VCaP (cell line): ENCODE measurements at regions not wholly inside any gene's neighbourhood (a gene's known extent, or its start where the extent isn't known, plus 50 kb on each side); places are given as distances from the start of the nearest gene placed in this dataset.

Experiments used
- H3K27ac ChIP-seq: fragments of 450-650 bp; 2 replicates; pipeline ENCODE4 v1.5.1; 2017
- CTCF ChIP-seq: fragments of 450-650 bp; conservative IDR thresholded peaks from 2 replicates; pipeline ENCODE4 v1.5.1; 2017; ENCODE audit warnings: mild to moderate bottlenecking, moderate library complexity

DNA sequence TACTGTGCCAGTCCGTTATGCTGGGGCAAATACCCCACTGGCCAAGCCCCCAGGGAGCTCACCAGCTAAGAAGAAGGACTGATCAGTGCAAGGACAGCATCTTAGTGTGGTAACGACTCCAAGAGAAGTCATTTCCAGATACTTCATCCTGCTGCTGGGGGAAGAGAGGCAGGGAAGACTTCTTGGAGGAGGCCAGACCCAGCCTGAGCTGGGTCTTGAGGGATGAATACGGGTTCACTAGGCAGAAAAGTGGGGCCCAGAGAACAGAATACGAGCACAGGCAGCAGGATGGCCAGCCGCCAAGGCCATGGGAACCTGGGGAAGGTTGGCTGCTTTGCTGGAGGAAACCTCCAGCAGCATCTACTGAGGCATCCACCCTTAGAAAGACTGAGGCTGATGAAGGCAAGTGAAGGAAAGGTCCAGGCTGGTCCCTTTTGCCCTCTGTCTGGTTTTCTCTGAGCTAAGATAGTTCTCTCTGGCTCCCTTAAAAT is 84.1 kb downstream of the GLI2 start:
- no peak overlapping the region for H3K27ac ChIP-seq
- no peak for TF ChIP-seq CTCF

DNA sequence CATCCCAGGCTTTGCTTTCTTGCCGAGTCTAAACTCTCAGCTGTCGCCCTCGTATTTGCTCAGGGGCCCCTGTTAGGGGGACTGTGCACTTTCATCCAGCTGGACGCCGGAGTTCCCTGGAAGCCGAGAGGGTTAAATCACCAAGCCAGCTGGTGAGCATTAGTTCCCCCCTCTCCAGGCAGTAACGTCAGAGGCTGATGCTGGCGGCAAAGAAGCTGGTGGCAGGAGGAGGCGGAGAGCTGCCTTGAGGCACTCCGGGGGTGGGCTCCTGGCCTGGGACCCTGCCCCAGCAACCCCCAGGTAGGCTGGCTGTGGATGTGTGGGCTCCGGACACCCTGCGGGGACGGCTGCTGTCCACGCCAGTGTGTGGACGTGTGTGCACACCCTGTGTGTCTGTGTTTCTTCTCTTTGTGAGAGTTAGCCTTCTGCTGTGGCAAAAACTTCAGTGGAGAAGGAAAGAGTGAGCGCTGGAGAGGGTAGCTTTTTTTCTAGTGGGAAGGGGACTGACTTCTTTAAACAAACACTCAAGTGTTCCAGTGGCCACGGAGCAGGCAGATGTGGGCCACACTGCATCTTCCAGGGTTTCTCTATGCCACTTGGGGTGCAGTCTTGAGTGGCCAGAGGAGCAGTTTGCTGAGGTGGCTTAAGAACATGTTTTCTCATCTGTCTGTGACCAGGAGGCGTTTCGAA is 84.7 kb downstream of the GLI2 start:
- no peak for TF ChIP-seq CTCF
- H3K27ac ChIP-seq = no peak overlapping the region

- H3K27ac ChIP-seq = no peak overlapping the region
Observed at GRCh38 chr2:120820953-120821279, 85.2 kb downstream of the GLI2 start.

GRCh38 chr2:120821446-120822160 is 85.9 kb downstream of the GLI2 start:
- no peak for TF ChIP-seq CTCF
- no peak overlapping the region for H3K27ac ChIP-seq

More at GRCh38 chr2:120820953-120821279, 85.2 kb downstream of the GLI2 start:
- no peak for TF ChIP-seq CTCF

GRCh38 chr2:120822933-120823332 is 87.3 kb downstream of the GLI2 start:
- H3K27ac ChIP-seq = no peak overlapping the region
- no peak for TF ChIP-seq CTCF

DNA sequence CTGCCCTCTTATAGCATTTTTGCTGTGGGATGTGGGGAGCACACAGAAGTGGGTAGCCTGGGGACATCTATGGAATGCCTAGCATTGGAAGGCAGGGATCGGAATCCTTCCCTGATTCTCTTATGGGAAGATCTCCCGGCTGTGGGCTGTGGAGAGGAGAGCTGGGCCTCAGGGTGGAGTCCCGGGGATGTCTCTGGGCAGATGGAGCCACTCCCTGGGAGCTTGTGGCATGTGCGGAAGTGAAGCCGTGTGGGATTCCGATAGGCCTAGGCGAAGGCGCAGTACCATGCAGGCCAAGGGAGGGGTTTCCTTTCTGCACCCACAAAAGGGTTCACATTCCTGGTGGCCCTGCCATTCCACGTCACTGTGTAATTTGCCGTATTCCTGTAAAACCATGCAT is 87.9 kb downstream of the GLI2 start:
- no peak overlapping the region for H3K27ac ChIP-seq
- TF ChIP-seq CTCF = no peak

DNA sequence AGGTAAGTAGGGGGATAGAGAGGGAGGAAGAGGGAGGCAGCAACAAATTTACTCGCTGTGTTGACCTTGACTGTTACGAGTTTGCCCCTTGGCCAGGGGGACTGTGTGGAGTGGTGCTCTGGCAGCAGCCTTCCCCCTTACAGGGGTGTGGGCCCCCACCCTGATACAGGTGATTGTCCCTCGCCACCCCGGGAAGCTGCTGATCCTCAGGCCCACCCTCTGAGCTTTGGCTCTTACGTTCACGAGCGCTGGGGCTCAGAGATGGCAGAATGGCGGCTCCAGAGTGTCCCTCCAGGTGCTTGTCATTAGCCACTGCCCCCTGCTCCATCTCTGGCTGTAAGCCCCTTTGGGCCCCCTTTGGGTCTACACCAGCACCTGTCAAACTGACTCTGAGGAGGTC is 88.6 kb downstream of the GLI2 start:
- TF ChIP-seq CTCF = no peak
- no peak overlapping the region for H3K27ac ChIP-seq
